ENCODE measurements at regions not wholly inside any gene's neighbourhood (a gene's known extent, or its start where the extent isn't known, plus 50 kb on each side); places are given as distances from the start of the nearest gene placed in this dataset.
"Not testable (repeated sequence)": the region's sequence is repeated elsewhere in the genome, so short reads cannot be mapped to it uniquely, and the experiment has no call there.

GRCh38 chr16:29153307-29153706 is 168.5 kb downstream of the LAT start:
- TF ChIP-seq CTCF (IDR thresholded peaks at IDR 0.05; ENCODE audit: insufficient read depth, low read length, poor library complexity, severe bottlenecking); EZH2phosphoT487 (conservative IDR thresholded peaks at IDR 0.05; ENCODE audit: low read length): not testable (repeated sequence)
